KOPT-K1 (cell line): ENCODE measurements at regions not wholly inside any gene's neighbourhood (a gene's known extent, or its start where the extent isn't known, plus 50 kb on each side); places are given as distances from the start of the nearest gene placed in this dataset.

Experiments
- H3K27ac ChIP-seq: fragments of 200-600 bp; sonication (generic); 2 replicates; pipeline ENCODE4 v1.5.1; 2016; ENCODE audit warnings: antibody characterized with exemption, mild to moderate bottlenecking, low read depth, low read length; ENCODE audit not compliant: poor library complexity, severe bottlenecking
- H3K36me3 ChIP-seq: fragments of 200-600 bp; sonication (generic); 2 replicates; pipeline ENCODE4 v1.5.1; 2017; ENCODE audit warnings: antibody characterized with exemption, mild to moderate bottlenecking, low read length, moderate library complexity; ENCODE audit not compliant: insufficient read depth
- H3K9me3 ChIP-seq: fragments of 200-600 bp; sonication (generic); 2 replicates; pipeline ENCODE4 v1.5.1; 2017; ENCODE audit warnings: antibody characterized with exemption, low read length, mild to moderate bottlenecking; ENCODE audit not compliant: insufficient read depth, poor library complexity, severe bottlenecking

DNA sequence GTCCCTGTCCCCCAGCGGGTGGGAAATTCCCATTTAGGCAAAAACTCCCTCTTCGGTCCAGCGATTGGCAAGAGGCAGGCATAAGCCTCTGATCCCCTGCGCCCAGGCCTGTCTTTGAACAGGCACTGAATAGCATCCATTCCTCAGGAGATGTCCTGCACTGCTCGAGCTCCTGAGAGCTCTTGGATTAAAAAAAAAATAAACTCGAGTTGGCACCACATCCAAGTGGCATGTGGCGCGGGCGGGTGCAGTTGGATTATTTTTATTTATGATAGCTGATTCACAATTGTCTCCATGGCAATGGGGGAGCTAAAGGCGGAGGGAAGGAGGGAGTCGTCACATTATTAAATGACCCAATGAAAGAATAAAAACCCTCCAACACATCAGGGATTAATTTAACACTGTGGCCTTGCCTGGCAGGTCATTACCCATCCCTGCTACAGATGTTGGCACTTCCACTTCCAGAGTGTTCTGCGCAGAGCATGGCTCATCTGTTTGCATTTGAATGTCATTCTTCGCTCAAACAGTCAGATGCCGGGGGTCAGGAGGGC is 207.2 kb downstream of the AACS start:
- H3K36me3 ChIP-seq, result no peaks in the 10 kb centered on the region
- no peaks in the 10 kb centered on the region for H3K9me3 ChIP-seq
- H3K27ac ChIP-seq, result no peak overlapping the region

- H3K9me3 ChIP-seq, result no peaks in the 10 kb centered on the region
- H3K36me3 ChIP-seq, result no peaks in the 10 kb centered on the region
Observed at GRCh38 chr12:125276567-125276966, 211.3 kb downstream of the AACS start.

GRCh38 chr12:125280482-125281377 is 215.5 kb downstream of the AACS start:
- no peak overlapping the region for H3K27ac ChIP-seq
- no peaks in the 10 kb centered on the region for H3K9me3 ChIP-seq
- no peaks in the 10 kb centered on the region for H3K36me3 ChIP-seq

More at GRCh38 chr12:125276567-125276966, 211.3 kb downstream of the AACS start:
- H3K27ac ChIP-seq, result no peak overlapping the region

DNA sequence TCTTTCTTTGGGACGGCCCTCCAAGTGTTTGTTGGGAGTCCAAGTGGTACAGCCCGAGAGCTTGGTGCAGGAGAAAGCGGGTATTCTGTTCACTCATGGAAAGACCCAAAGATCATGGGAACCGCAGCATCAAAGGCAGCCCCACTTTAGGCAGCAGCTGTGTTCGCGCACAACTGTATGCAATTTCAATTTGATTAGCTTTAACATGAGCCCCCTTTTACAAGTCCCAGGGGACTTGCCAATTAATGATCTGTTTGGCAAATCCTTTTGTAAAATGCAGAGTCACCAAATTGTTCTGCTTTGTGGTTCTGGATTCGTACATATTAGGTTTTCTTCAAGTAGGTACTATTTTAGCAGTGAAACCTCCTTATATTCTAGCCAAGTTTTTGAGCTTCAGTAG is 217.7 kb downstream of the AACS start:
- no peaks in the 10 kb centered on the region for H3K36me3 ChIP-seq
- H3K9me3 ChIP-seq, result no peaks in the 10 kb centered on the region
- no peak overlapping the region for H3K27ac ChIP-seq

GRCh38 chr12:125283521-125283920 is 218.3 kb downstream of the AACS start:
- H3K9me3 ChIP-seq, result no peaks in the 10 kb centered on the region
- H3K27ac ChIP-seq, result no peak overlapping the region
- no peaks in the 10 kb centered on the region for H3K36me3 ChIP-seq

DNA sequence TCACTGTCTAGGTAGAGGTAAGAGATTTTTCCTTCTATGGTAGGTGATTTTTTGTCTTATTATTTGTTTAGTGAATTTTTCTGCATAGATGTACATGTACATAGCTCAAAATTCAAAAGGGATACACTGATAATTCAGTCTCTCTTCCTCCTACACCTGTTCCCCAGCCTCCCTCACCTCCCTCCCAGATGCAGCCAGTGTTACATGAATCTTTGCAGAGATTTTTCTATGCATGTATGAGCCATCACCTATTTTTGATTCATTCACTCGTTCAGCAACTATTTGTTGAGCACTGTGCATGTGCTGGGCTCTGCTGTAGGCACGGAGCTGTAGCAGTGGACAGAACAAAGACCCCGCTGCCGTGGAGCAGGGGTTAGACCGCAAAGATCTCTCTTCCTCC is 218.9 kb downstream of the AACS start:
- Histone ChIP-seq H3K36me3 (no peaks in the 10 kb centered on the region), H3K27ac (no peak overlapping the region), H3K9me3 (no peaks in the 10 kb centered on the region)

- Histone ChIP-seq H3K9me3 (no peaks in the 10 kb centered on the region), H3K27ac (no peak overlapping the region), H3K36me3 (no peaks in the 10 kb centered on the region)
Observed at GRCh38 chr12:125284945-125285685, 219.9 kb downstream of the AACS start.

DNA sequence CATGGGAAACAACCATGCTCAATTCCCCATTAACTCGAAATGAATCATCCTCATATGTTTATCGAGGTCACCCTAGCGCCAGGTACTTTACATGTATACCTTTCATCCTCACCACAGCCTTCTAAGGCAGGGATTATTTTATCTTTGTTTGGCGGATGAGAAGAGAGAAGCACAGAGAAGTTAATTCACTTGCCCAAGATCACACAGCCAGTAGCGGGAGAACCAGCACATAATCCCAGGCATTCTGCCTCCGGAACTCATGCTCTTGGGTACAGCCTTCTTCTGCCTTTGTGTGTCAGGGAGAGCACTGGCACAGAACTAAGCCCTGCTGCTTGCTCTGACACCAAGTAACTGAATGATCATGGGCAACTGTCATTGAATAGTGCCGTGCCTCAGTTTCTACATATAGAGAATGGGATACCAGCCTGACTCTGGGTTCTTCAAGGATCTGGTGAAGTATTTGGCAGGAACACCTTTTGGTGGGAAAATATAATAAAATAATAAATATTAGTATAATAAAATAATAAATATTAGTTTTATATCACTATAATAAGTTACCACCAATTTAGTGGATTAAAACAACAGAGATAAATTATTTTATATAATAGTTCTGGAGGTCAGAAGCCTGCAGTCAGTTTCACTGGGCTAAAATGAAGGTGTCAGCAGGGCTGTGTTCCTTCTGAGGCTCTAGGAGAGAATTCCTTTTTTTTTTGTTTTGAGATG is 220.9 kb downstream of the AACS start:
- H3K9me3 ChIP-seq, result no peaks in the 10 kb centered on the region
- H3K27ac ChIP-seq, result no peak overlapping the region
- no peaks in the 10 kb centered on the region for H3K36me3 ChIP-seq

DNA sequence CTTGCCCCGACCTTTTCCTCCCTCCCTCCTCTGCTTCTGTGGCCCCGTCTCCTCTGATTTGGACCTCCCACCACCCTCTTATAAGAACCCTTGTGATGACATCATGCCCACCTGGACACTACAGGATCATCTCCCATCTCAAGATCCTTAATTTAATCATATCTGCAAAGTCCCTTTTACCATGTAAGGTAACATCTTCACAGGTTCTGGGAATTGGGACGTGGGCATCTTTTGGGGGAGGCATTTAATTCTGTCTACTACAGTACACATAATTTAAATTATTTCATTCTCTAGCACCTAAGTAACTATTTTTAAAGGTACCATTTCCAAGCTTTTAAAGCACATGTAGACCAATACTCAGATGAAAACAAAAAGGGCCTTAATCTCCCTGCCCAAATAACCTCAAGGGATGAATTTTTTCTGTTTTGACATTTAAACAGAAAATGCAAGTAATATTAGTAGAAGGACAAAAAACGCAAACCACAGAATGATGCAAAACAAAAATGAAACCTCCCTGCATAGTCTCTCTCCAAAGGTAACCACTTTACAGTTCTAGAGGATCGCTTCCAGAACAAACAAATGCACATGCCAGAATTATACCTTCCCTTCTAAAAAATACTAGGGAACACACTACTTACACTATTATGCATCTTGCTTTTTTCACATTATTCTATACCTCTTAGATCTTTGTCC is 222.1 kb downstream of the AACS start:
- H3K9me3 ChIP-seq, result no peaks in the 10 kb centered on the region
- no peak overlapping the region for H3K27ac ChIP-seq
- H3K36me3 ChIP-seq, result no peaks in the 10 kb centered on the region

DNA sequence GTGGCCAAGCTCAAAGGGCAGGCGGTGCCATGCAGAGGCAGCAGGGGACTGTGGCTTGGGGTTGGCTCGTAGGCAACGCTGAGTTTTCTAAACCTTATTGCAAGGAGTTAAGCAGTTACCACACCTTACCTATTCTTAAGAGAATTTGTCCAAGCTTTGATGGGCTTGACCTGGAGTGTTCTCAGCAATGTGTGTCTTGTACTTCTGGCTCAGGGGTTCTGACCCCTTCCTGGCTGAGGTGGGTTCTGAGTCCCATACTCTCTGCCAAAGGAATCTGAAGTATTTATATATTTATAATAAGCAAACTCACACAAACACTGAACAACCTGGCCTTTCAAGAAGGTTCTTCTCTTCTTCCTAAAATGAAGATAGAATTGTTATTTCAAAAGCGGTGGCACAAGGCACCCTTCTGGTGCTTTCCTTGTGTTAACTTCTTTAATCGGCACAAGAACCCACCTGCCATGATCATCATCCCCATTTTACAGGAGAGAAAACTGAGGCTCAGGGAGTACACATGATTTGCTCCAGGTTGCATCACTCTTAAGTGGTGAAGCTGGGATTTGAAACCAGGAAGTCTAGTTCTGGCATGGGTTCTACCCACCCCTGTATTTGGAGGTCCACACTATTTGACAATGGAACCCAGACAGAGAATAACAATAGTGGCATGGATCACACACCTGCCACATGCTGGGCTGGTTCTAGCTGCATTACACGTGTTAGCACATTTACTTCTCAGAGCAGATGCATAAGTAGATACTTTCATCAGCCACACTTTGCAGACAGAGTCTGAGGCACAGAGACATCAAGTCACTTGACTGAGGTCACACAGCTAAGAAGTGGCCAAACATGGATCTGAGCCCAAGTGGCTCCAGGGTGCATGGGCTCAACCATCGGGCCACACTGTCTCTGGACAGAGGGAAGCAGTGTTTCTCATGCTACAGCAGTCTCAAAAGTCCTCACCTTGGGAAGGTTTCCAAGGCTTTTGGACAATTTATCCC is 224.0 kb downstream of the AACS start:
- Histone ChIP-seq H3K9me3 (no peaks in the 10 kb centered on the region), H3K36me3 (no peaks in the 10 kb centered on the region), H3K27ac (no peak overlapping the region)

DNA sequence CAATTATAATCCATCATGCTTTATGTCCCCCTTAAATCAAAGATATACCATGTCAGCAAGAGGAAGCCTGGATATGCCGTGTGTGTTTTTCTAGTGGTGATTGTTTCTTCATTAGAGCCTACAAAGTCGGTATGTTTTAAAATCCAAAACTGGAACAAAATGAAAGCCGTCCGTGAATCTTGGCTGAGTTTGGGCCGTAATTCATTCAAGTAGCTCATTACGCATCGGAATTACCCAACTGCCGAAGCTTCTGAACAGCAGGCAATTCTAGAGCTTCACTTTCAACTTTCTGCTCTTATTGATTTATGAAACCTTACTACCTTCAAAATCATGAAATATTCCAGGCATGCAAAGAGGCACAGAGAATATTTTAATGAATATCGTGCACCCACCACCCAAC is 224.7 kb downstream of the AACS start:
- H3K9me3 ChIP-seq, result no peaks in the 10 kb centered on the region
- no peak overlapping the region for H3K27ac ChIP-seq
- no peaks in the 10 kb centered on the region for H3K36me3 ChIP-seq

- Histone ChIP-seq H3K27ac (no peak overlapping the region), H3K36me3 (no peaks in the 10 kb centered on the region), H3K9me3 (no peaks in the 10 kb centered on the region)
Observed at GRCh38 chr12:125292700-125293099, 227.5 kb downstream of the AACS start.

DNA sequence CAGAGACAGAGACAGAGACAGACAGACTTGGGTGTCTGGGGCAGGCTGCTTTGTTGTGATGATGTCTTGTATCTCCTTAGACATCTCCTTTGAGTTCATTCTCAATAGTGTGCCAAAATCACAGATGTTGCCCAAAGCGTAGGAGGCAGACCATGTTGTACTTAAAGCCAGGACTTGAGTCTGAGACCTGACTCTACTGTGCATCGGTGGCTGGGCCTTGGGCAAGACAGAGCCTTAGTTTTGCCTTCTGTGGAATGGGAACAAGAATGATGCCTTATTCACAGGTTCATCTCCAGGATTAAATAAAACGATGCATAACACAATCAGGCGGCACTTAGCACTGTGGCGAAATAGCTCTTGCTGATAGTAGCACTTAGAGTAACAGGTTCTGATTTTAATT is 230.3 kb downstream of the AACS start:
- Histone ChIP-seq H3K27ac (no peak overlapping the region), H3K9me3 (no peaks in the 10 kb centered on the region), H3K36me3 (no peaks in the 10 kb centered on the region)
